ENCODE measurements at regions not wholly inside any gene's neighbourhood (a gene's known extent, or its start where the extent isn't known, plus 50 kb on each side); places are given as distances from the start of the nearest gene placed in this dataset.

- Histone ChIP-seq H3K27ac (no peak overlapping the region), H3K9me3 (no peaks in the 10 kb centered on the region), H3K36me3 (no peaks in the 10 kb centered on the region), H3K4me3 (no peak overlapping the region), H3K27me3 (no peaks in the 10 kb centered on the region), H3K4me1 (peaks cover 0 to 4% of the 10 kb centered on the region in 2 donors)
- no peak for DNase-seq
- intact Hi-C loops (cut with DNase I; ENCODE audit: low total_unique reads): no loop called here
- TF ChIP-seq CTCF (IDR thresholded peaks at IDR 0.05 in 4 of 5, conservative IDR thresholded peaks at IDR 0.05 in 1 of 5) (no peak), POLR2A (IDR thresholded peaks at IDR 0.05) (no peak)
- in situ Hi-C loops (cut with MboI; ENCODE audit: low sequenced_read_pairs in 4 of 4): no loop called here
- no peak for ATAC-seq
Observed at GRCh38 chr12:68468036-68468435, 135.9 kb upstream of the MDM1 start.

GRCh38 chr12:68469113-68469512 is 137.0 kb upstream of the MDM1 start:
- H3K36me3 ChIP-seq: no peaks in the 10 kb centered on the region
- DNase-seq: no peak
- in situ Hi-C loops (cut with MboI; ENCODE audit: low sequenced_read_pairs in 4 of 4): no loop called here

GRCh38 chr12:68470664-68471328 is 138.6 kb upstream of the MDM1 start:
- ATAC-seq (no peak), DNase-seq (no peak)
- Histone ChIP-seq H3K9me3 (no peaks in the 10 kb centered on the region), H3K27me3 (no peaks in the 10 kb centered on the region), H3K36me3 (no peaks in the 10 kb centered on the region), H3K27ac (no peak overlapping the region), H3K4me3 (no peak overlapping the region), H3K4me1 (peaks cover 0 to 4% of the 10 kb centered on the region in 2 donors)
- TF ChIP-seq CTCF (IDR thresholded peaks at IDR 0.05 in 4 of 5, conservative IDR thresholded peaks at IDR 0.05 in 1 of 5): no peak
- TF ChIP-seq POLR2A (IDR thresholded peaks at IDR 0.05): no peak
- intact Hi-C loops (cut with DNase I; ENCODE audit: low total_unique reads): no loop called here
- in situ Hi-C loops (cut with MboI; ENCODE audit: low sequenced_read_pairs in 4 of 4): no loop called here

More at GRCh38 chr12:68469113-68469512, 137.0 kb upstream of the MDM1 start:
- H3K27me3 ChIP-seq: no peaks in the 10 kb centered on the region
- no peaks in the 10 kb centered on the region for H3K9me3 ChIP-seq
- intact Hi-C loops (cut with DNase I; ENCODE audit: low total_unique reads): no loop called here
- no peak overlapping the region for H3K27ac ChIP-seq
- no peak overlapping the region for H3K4me3 ChIP-seq
- TF ChIP-seq POLR2A (IDR thresholded peaks at IDR 0.05) (no peak), CTCF (IDR thresholded peaks at IDR 0.05 in 4 of 5, conservative IDR thresholded peaks at IDR 0.05 in 1 of 5) (no peak)
- no peak for ATAC-seq
- H3K4me1 ChIP-seq: peaks cover 0 to 4% of the 10 kb centered on the region in 2 donors

- no peaks in the 10 kb centered on the region for H3K9me3 ChIP-seq
Observed at GRCh38 chr12:68474467-68475204, 136.1 kb upstream of the RAP1B start.

More at GRCh38 chr12:68474467-68475204, 136.1 kb upstream of the RAP1B start:
- in situ Hi-C loops (cut with MboI; ENCODE audit: low sequenced_read_pairs in 4 of 4) (no loop called here), intact Hi-C loops (cut with DNase I; ENCODE audit: low total_unique reads) (no loop called here)
- Histone ChIP-seq H3K27me3 (no peaks in the 10 kb centered on the region), H3K4me3 (no peak overlapping the region), H3K27ac (no peak overlapping the region), H3K36me3 (no peaks in the 10 kb centered on the region), H3K4me1 (no peaks in the 10 kb centered on the region)
- ATAC-seq (no peak), DNase-seq (no peak)
- TF ChIP-seq CTCF (IDR thresholded peaks at IDR 0.05 in 4 of 5, conservative IDR thresholded peaks at IDR 0.05 in 1 of 5) (no peak), POLR2A (IDR thresholded peaks at IDR 0.05) (no peak)
